ENCODE measurements at regions not wholly inside any gene's neighbourhood (a gene's known extent, or its start where the extent isn't known, plus 50 kb on each side); places are given as distances from the start of the nearest gene placed in this dataset.

DNA sequence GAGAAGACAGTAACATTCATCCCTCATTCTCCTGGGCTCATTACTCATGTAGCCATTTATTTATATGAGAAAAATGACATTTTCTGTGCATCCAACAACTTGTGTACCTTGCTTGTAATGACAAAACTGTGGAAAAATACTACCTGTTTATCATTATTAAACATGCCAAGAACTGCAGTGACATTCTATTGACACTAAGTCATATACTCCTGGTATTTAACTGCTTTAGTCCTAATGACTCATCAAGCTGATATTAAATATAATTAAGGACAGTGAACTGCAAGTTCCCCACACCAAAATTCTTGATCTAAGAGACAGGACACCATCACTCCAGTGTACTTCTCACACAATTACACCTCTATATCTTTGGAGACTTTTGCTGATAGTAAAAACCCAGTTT lies 1328.7 kb upstream of the RAG2 start:
- no peak overlapping the region for H3K4me2 ChIP-seq (ENCODE audit: low read length)
- no peak for FAIRE-seq
- TF ChIP-seq, protein P1, sequence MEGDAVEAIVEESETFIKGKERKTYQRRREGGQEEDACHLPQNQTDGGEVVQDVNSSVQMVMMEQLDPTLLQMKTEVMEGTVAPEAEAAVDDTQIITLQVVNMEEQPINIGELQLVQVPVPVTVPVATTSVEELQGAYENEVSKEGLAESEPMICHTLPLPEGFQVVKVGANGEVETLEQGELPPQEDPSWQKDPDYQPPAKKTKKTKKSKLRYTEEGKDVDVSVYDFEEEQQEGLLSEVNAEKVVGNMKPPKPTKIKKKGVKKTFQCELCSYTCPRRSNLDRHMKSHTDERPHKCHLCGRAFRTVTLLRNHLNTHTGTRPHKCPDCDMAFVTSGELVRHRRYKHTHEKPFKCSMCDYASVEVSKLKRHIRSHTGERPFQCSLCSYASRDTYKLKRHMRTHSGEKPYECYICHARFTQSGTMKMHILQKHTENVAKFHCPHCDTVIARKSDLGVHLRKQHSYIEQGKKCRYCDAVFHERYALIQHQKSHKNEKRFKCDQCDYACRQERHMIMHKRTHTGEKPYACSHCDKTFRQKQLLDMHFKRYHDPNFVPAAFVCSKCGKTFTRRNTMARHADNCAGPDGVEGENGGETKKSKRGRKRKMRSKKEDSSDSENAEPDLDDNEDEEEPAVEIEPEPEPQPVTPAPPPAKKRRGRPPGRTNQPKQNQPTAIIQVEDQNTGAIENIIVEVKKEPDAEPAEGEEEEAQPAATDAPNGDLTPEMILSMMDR (IDR thresholded peaks at IDR 0.05; ENCODE audit: insufficient read depth, low read depth, low read length), result no peak
- TF ChIP-seq EZH2 (IDR thresholded peaks at IDR 0.05; ENCODE audit: insufficient read depth, low read length), result no peak
- H3K9me3 Mint-ChIP-seq (ENCODE audit: unreplicated experiment), result peaks cover 3% of the 10 kb centered on the region
- no peaks in the 10 kb centered on the region for H3K27me3 ChIP-seq (ENCODE audit: insufficient read depth, low read length)
- H3K4me3 Mint-ChIP-seq (ENCODE audit: unreplicated experiment), result no peak overlapping the region
- peaks cover 2% of the 10 kb centered on the region for H3K4me1 Mint-ChIP-seq (ENCODE audit: low read depth, unreplicated experiment)
- H4K20me1 ChIP-seq (ENCODE audit: insufficient read depth, low read length), result no peaks in the 10 kb centered on the region
- no peaks in the 10 kb centered on the region for H3K4me1 ChIP-seq (ENCODE audit: insufficient read depth, low read length)
- no peaks in the 10 kb centered on the region for H3K9me3 ChIP-seq (ENCODE audit: insufficient read depth, low read depth, low read length)
- H3K27ac ChIP-seq (ENCODE audit: low read depth, low read length), result no peak overlapping the region
- H2AFZ ChIP-seq (ENCODE audit: low read depth, low read length), result no peak overlapping the region
- H3K9ac ChIP-seq (ENCODE audit: low read length), result no peak overlapping the region
- H3K79me2 ChIP-seq (ENCODE audit: insufficient read depth, low read length), result no peaks in the 10 kb centered on the region
- H3K27me3 Mint-ChIP-seq (ENCODE audit: low read depth, unreplicated experiment), result no peaks in the 10 kb centered on the region
- peak overlapping the region; percentile 87 for H3K27ac Mint-ChIP-seq (ENCODE audit: unreplicated experiment)
- H3K36me3 ChIP-seq (ENCODE audit: insufficient read depth, low read length), result no peaks in the 10 kb centered on the region
- DNase-seq (ENCODE audit: low read depth), result no peak
- H3K36me3 Mint-ChIP-seq (ENCODE audit: low read depth, unreplicated experiment), result no peaks in the 10 kb centered on the region
- H3K4me3 ChIP-seq (ENCODE audit: insufficient read depth, low read depth, low read length), result no peak overlapping the region

DNA sequence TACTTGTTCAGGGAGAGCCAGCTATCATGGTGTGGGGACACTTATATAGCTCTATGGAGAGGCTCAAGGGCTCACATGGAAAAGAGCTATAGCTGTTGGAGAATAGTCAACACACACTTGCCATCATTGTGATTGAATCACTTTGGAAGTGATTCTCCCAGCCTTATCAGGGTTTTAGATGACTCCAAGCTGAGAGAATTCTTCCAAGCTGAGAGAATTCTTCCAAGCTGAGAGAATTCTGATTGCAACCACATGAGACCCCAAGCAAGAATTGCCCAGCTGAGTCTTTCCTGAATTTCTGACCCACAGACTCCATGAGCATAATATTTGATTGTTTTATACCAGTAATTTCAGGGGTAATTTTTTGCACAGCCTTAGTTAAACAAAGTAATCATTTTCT lies 1318.3 kb upstream of the RAG2 start:
- FAIRE-seq (no peak), DNase-seq (ENCODE audit: low read depth) (peak; percentile 63)
- Histone ChIP-seq H3K36me3 (ENCODE audit: insufficient read depth, low read length) (no peaks in the 10 kb centered on the region), H3K27ac (ENCODE audit: low read depth, low read length) (peak overlapping the region; percentile 58), H3K9me3 (ENCODE audit: insufficient read depth, low read depth, low read length) (no peaks in the 10 kb centered on the region), H3K4me1 (ENCODE audit: insufficient read depth, low read length) (no peaks in the 10 kb centered on the region), H3K79me2 (ENCODE audit: insufficient read depth, low read length) (no peaks in the 10 kb centered on the region), H3K4me3 (ENCODE audit: insufficient read depth, low read depth, low read length) (no peak overlapping the region), H3K4me2 (ENCODE audit: low read length) (no peak overlapping the region), H3K27me3 (ENCODE audit: insufficient read depth, low read length) (no peaks in the 10 kb centered on the region), H2AFZ (ENCODE audit: low read depth, low read length) (no peak overlapping the region), H3K9ac (ENCODE audit: low read length) (no peak overlapping the region), H4K20me1 (ENCODE audit: insufficient read depth, low read length) (no peaks in the 10 kb centered on the region)
- Mint-ChIP-seq H3K27me3 (ENCODE audit: low read depth, unreplicated experiment) (no peaks in the 10 kb centered on the region), H3K27ac (ENCODE audit: unreplicated experiment) (peak overlapping the region; percentile 84), H3K9me3 (ENCODE audit: unreplicated experiment) (no peaks in the 10 kb centered on the region), H3K4me3 (ENCODE audit: unreplicated experiment) (no peak overlapping the region), H3K4me1 (ENCODE audit: low read depth, unreplicated experiment) (peaks cover 16% of the 10 kb centered on the region), H3K36me3 (ENCODE audit: low read depth, unreplicated experiment) (no peaks in the 10 kb centered on the region)
- TF ChIP-seq EZH2 (IDR thresholded peaks at IDR 0.05; ENCODE audit: insufficient read depth, low read length), result no peak
- TF ChIP-seq, protein P1 (IDR thresholded peaks at IDR 0.05; ENCODE audit: insufficient read depth, low read depth, low read length), result no peak

DNA sequence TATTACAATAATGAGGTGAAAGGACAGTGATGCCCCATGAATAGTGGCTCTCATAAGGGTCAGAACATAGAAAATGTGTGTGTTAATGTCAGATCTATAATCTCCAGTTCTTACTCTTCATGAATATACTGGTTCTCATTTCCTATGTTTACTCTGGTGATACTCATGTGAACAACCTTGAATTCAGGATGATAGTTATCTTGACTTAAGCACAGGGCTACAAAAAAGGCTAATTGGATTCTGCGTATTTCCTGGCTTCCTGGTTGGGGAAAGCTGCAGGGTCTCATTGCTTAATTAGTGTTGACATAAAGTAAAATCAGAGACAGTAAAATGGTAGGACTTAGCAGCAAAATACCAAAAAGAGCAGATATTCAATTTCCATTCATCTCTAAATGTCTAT lies 1316.8 kb upstream of the RAG2 start:
- Histone ChIP-seq H3K27me3 (ENCODE audit: insufficient read depth, low read length) (no peaks in the 10 kb centered on the region), H2AFZ (ENCODE audit: low read depth, low read length) (no peak overlapping the region), H3K4me2 (ENCODE audit: low read length) (no peak overlapping the region), H4K20me1 (ENCODE audit: insufficient read depth, low read length) (no peaks in the 10 kb centered on the region), H3K4me1 (ENCODE audit: insufficient read depth, low read length) (no peaks in the 10 kb centered on the region), H3K36me3 (ENCODE audit: insufficient read depth, low read length) (no peaks in the 10 kb centered on the region), H3K27ac (ENCODE audit: low read depth, low read length) (no peak overlapping the region), H3K79me2 (ENCODE audit: insufficient read depth, low read length) (no peaks in the 10 kb centered on the region), H3K9me3 (ENCODE audit: insufficient read depth, low read depth, low read length) (no peaks in the 10 kb centered on the region), H3K4me3 (ENCODE audit: insufficient read depth, low read depth, low read length) (no peak overlapping the region), H3K9ac (ENCODE audit: low read length) (no peak overlapping the region)
- peaks cover 16% of the 10 kb centered on the region for H3K4me1 Mint-ChIP-seq (ENCODE audit: low read depth, unreplicated experiment)
- FAIRE-seq (no peak), DNase-seq (ENCODE audit: low read depth) (no peak)
- TF ChIP-seq, protein P1 (IDR thresholded peaks at IDR 0.05; ENCODE audit: insufficient read depth, low read depth, low read length), result no peak
- no peak for TF ChIP-seq EZH2 (IDR thresholded peaks at IDR 0.05; ENCODE audit: insufficient read depth, low read length)
- no peaks in the 10 kb centered on the region for H3K36me3 Mint-ChIP-seq (ENCODE audit: low read depth, unreplicated experiment)
- H3K4me3 Mint-ChIP-seq (ENCODE audit: unreplicated experiment), result no peak overlapping the region
- no peak overlapping the region for H3K27ac Mint-ChIP-seq (ENCODE audit: unreplicated experiment)
- H3K9me3 Mint-ChIP-seq (ENCODE audit: unreplicated experiment), result no peaks in the 10 kb centered on the region
- H3K27me3 Mint-ChIP-seq (ENCODE audit: low read depth, unreplicated experiment), result no peaks in the 10 kb centered on the region
